GM19438 (cell line): ENCODE measurements at regions not wholly inside any gene's neighbourhood (a gene's known extent, or its start where the extent isn't known, plus 50 kb on each side); places are given as distances from the start of the nearest gene placed in this dataset.
"Not testable (repeated sequence)": the region's sequence is repeated elsewhere in the genome, so short reads cannot be mapped to it uniquely, and the experiment has no call there.

Experiments
- ATAC-seq: cut with Tn5 transposase; IDR thresholded peaks from one replicate; pipeline ENCODE4 v1.9.1; 2021; ENCODE audit warnings: low read depth; ENCODE audit not compliant: unreplicated experiment

- ATAC-seq, result no peak
Measured at GRCh38 chr14:46147452-46147851, 504.1 kb downstream of the RPL10L start.

GRCh38 chr14:46147024-46147423, 504.6 kb downstream of the RPL10L start:
- ATAC-seq, result no peak

- ATAC-seq, result no peak
Measured at GRCh38 chr14:46140445-46140844, 511.1 kb downstream of the RPL10L start.

- no peak for ATAC-seq
Measured at GRCh38 chr14:46139649-46140048, 511.9 kb downstream of the RPL10L start.

- no peak for ATAC-seq
Measured at GRCh38 chr14:46137786-46138185, 513.8 kb downstream of the RPL10L start.

GRCh38 chr14:46136456-46136855, 515.1 kb downstream of the RPL10L start:
- no peak for ATAC-seq

GRCh38 chr14:46108228-46108627, 543.4 kb downstream of the RPL10L start:
- no peak for ATAC-seq

GRCh38 chr14:46100901-46101300, 550.7 kb downstream of the RPL10L start:
- ATAC-seq, result not testable (repeated sequence)

- ATAC-seq, result no peak
Measured at GRCh38 chr14:46091819-46092218, 559.8 kb downstream of the RPL10L start.

GRCh38 chr14:46087604-46088003, 564.0 kb downstream of the RPL10L start:
- no peak for ATAC-seq

GRCh38 chr14:46074061-46074460, 577.5 kb downstream of the RPL10L start:
- ATAC-seq, result no peak

- no peak for ATAC-seq
Measured at GRCh38 chr14:46063872-46064271, 587.7 kb downstream of the RPL10L start.

GRCh38 chr14:46058964-46059563, 592.5 kb downstream of the RPL10L start:
- no peak for ATAC-seq

- ATAC-seq, result no peak
Measured at GRCh38 chr14:46057799-46058198, 593.8 kb downstream of the RPL10L start.

- no peak for ATAC-seq
Measured at GRCh38 chr14:46054526-46054925, 597.1 kb downstream of the RPL10L start.

- no peak for ATAC-seq
Measured at GRCh38 chr14:46053221-46053620, 598.4 kb downstream of the RPL10L start.

- no peak for ATAC-seq
Measured at GRCh38 chr14:46051796-46052195, 599.8 kb downstream of the RPL10L start.

GRCh38 chr14:46048127-46048526, 603.5 kb downstream of the RPL10L start:
- no peak for ATAC-seq

GRCh38 chr14:46036099-46036498, 615.5 kb downstream of the RPL10L start:
- no peak for ATAC-seq

GRCh38 chr14:46034305-46034704, 617.3 kb downstream of the RPL10L start:
- ATAC-seq, result no peak

- ATAC-seq, result no peak
Measured at GRCh38 chr14:46018846-46019420, 632.6 kb downstream of the RPL10L start.

- no peak for ATAC-seq
Measured at GRCh38 chr14:46008348-46008747, 643.2 kb downstream of the RPL10L start.

GRCh38 chr14:45998554-45998953, 653.0 kb downstream of the RPL10L start:
- no peak for ATAC-seq
